ES-I3 (cell line): ENCODE measurements at regions not wholly inside any gene's neighbourhood (a gene's known extent, or its start where the extent isn't known, plus 50 kb on each side); places are given as distances from the start of the nearest gene placed in this dataset.

Experiments
- H3K36me3 ChIP-seq: 2 replicates; pipeline ENCODE4 v1.6.1; 2013; ENCODE audit warnings: mild to moderate bottlenecking, low read length, control low read depth, moderate library complexity; ENCODE audit not compliant: insufficient read depth
- H3K4me1 ChIP-seq: 2 replicates; pipeline ENCODE4 v1.6.1; 2013; ENCODE audit warnings: mild to moderate bottlenecking, control low read depth, low read length; ENCODE audit not compliant: insufficient read depth
- H3K9ac ChIP-seq: 2 replicates; pipeline ENCODE4 v1.6.1; 2013; ENCODE audit warnings: low read depth, mild to moderate bottlenecking, low read length, moderate library complexity
- H3K9me3 ChIP-seq: 2 replicates; pipeline ENCODE4 v1.6.1; 2013; ENCODE audit warnings: mild to moderate bottlenecking, low read length, moderate library complexity; ENCODE audit not compliant: control insufficient read depth, insufficient read depth

DNA sequence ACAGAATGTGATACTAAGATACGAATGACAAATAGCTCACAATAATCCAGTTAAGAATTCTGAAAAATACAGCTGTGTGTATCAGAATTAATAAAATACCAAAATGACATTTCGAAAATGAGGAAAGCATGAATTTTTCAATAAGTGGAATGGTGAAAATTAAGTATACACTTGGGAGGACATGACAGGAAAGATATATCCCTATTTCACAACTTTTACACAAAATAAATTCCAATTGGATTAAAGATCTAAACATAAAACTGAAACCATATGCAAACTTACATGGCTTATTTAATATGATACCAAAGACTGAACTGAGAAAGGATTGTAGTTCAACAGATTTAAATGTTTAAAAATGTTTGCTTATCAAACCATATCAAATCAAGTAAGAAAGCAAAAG is 510.4 kb upstream of the ADAMTS5 start:
- H3K4me1 ChIP-seq = no peaks in the 10 kb centered on the region
- H3K9ac ChIP-seq = no peak overlapping the region
- no peaks in the 10 kb centered on the region for H3K36me3 ChIP-seq
- no peaks in the 10 kb centered on the region for H3K9me3 ChIP-seq

DNA sequence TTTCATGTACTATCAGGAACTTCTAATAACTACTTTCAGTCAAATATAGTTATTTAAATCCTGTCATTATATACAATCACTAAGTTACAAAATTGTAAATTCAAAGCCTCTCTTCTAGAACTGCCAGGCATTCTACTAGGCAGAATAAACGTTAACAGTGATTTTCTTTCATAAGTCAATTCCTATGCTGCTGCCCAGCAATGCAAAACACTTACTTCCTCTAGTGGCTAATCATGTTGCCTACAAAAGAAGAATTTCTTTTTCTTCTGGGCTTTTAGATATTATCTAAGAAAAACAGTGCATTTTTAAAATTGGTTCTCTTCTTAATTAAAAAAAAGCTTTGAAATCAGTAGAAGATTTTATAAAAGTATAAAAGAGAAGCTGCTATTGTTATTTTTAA is 509.8 kb upstream of the ADAMTS5 start:
- H3K4me1 ChIP-seq = no peaks in the 10 kb centered on the region
- no peak overlapping the region for H3K9ac ChIP-seq
- no peaks in the 10 kb centered on the region for H3K9me3 ChIP-seq
- H3K36me3 ChIP-seq = no peaks in the 10 kb centered on the region

DNA sequence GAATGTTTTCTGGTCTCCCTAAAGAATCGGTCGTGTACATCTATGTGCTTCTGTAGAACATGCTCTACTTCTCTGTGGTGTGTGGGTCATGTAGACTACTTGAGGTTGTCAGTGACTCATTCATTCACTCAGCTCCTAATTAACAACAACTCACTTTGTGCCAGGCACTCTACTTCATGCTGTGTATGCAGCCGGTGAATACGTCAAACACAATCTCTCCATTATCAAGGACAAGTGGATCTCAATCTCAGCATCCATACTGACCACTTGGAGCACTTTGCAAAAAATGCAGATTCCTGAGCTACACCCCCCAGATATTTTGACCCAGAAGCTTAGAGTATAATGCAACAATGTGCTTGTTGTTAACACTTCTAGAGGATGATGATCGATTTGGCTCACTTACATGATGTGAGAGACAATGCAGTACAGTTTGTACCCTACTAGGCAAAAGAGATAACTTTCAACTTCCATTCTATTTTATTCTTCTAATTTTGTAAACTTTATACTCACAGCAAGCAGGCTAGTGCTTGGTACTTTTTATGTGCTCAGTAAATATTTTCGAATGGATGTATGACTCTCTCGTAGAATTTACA is 508.6 kb upstream of the ADAMTS5 start:
- H3K36me3 ChIP-seq = no peaks in the 10 kb centered on the region
- no peaks in the 10 kb centered on the region for H3K9me3 ChIP-seq
- no peak overlapping the region for H3K9ac ChIP-seq
- no peaks in the 10 kb centered on the region for H3K4me1 ChIP-seq

DNA sequence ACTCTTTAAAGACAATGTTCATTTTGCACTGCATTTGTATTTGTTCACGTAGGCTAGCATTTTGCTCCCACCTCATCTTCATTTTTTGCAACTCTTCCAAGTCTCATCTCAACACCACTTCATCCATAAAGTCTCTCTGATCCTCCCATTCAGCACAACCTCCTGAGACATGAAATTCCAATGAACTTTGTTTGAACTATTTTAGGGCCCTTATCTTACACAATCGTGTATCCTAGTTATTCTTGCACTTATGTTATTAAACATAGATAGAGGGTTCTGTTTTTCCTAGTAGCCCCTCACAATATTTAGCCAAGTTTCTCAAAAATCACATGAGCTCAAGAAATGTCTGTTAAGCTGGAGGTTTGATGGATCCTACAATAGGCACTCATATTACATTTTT is 500.5 kb upstream of the ADAMTS5 start:
- Histone ChIP-seq H3K4me1 (no peaks in the 10 kb centered on the region), H3K9me3 (no peaks in the 10 kb centered on the region), H3K9ac (no peak overlapping the region), H3K36me3 (no peaks in the 10 kb centered on the region)

DNA sequence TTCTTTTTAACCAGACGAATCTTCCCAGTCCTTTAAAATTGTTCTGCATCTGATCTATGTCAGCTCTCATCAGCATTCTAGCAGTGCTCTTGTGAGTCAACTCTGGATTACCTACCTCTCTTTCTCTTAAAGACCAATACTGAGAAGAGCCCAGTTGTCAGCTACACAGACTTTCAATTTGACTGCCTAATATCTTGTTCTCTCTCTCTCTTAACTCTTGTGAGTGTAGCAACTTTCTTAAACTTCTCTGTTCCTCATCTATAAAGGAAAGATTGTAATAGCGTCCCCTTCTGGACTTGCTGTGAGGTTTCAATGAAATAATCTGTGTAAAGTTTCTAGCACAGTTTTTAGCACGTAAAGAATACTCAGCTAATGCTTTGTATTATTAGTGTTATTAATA is 499.3 kb upstream of the ADAMTS5 start:
- Histone ChIP-seq H3K9ac (no peak overlapping the region), H3K36me3 (no peaks in the 10 kb centered on the region), H3K4me1 (no peaks in the 10 kb centered on the region), H3K9me3 (no peaks in the 10 kb centered on the region)

DNA sequence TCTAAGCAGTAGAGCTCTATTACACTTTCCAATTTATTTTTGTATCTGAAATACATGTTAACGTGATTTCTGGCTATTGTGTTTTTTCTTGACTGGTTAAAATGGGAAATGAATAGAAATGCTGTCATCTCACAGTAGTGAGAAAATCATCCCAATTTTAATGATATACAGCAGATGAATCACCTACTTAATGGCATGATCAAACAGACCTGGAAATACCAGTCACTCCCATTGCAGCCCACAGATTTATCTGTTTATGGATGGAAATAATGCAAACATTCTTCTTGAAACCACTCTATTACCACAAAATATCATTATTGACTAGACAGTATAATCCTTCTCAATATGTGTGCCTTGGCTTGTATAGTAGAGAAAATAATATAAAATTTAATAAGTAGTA is 497.8 kb upstream of the ADAMTS5 start:
- Histone ChIP-seq H3K9me3 (no peaks in the 10 kb centered on the region), H3K36me3 (no peaks in the 10 kb centered on the region), H3K4me1 (no peaks in the 10 kb centered on the region), H3K9ac (no peak overlapping the region)

DNA sequence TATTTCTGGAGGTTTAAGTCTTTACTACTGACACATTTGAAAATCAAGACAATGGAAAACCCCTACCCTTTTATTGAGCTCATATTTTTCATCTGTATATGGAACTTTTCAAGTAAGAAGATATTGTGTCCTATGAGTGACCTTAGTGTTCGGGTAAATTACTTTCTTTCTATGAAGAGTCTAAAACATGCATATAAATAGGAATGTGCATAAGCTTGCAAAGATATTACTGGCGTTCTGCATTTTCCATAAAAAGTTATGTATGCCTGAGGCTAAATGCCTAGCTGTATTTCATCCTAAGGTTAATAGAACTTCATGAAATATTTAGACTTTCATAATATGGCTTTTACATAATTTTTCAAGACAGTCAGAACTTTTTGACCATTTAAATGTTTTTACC is 495.8 kb upstream of the ADAMTS5 start:
- no peaks in the 10 kb centered on the region for H3K36me3 ChIP-seq
- H3K9me3 ChIP-seq = no peaks in the 10 kb centered on the region
- no peaks in the 10 kb centered on the region for H3K4me1 ChIP-seq
- H3K9ac ChIP-seq = no peak overlapping the region

DNA sequence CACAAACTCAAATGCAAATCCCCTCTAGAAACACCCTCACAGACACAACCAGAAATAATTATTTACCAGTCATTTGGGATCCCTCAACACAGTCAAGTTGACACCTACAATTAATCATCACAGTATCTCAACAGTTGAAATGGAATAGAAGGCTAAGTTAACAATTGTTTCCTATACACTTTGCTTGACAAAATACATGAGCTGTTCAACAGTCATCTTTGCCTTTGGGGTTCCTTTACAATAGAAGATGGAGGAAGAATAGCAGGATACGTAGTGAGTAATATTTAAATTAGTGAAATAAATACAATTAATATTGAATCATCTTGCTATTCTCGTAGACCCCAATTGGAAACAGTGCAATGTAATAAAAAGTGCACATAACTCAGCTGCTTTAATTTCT is 487.3 kb upstream of the ADAMTS5 start:
- Histone ChIP-seq H3K4me1 (no peaks in the 10 kb centered on the region), H3K9ac (no peak overlapping the region), H3K9me3 (no peaks in the 10 kb centered on the region), H3K36me3 (no peaks in the 10 kb centered on the region)

DNA sequence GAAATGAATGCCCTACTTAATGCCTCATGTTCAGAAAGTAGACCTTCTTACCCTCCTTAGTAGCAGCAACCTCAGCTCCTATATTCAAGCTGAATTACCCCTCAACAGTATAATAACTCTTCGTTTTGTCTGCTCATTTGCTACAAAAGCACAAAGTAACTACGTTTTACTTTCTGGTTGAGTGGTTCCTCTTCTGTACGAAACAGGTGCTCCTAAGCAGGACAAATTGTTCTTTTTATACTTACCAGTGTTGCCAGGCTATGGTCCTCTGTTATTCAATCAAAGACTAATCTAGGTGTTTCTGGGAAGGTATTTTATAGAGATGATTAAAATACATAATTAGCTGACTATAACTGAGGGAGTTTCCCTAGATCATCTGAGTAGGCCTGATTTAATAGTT is 484.2 kb upstream of the ADAMTS5 start:
- Histone ChIP-seq H3K36me3 (no peaks in the 10 kb centered on the region), H3K9me3 (no peaks in the 10 kb centered on the region), H3K4me1 (no peaks in the 10 kb centered on the region), H3K9ac (no peak overlapping the region)

DNA sequence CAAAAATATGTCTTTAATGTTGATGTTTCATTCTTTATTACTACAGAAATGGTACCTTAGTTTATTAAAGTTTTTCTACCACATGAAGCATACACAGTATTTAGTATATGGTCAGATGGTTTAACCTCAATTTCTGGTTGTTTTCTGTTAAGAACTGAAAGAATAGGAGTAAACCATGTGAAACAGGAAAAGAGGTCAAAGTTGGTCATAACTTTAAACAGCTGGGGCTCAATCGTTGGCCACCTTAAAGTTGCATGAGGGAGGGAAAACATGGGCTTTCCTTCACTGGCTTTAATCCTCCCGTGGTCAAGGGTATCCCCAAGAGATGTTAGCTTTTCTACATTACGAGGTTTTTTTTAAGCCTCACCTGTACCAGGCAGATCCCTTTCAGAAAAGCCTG is 483.3 kb upstream of the ADAMTS5 start:
- H3K9me3 ChIP-seq = no peaks in the 10 kb centered on the region

DNA sequence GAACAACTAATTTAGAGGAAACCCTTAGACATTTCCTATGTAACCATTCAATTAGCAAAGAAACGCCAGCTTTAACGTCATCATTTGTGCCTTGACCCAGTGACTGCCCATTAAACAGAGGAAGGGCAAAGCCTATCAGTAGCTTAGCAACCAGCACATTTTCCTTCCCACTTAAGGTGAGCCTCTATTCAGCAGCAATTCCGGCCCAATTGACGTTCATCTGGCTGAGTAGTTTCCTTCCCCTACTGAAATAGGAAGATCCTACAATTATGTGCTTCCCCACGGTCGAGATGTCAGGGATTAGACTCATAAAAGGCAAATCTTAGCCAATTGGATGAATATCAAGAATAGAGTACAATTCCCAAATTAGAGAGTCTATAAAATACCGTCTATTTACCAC is 482.1 kb upstream of the ADAMTS5 start:
- Histone ChIP-seq H3K4me1 (no peaks in the 10 kb centered on the region), H3K9ac (no peak overlapping the region), H3K36me3 (no peaks in the 10 kb centered on the region), H3K9me3 (no peaks in the 10 kb centered on the region)

More for the DNA sequence above, 483.3 kb upstream of the ADAMTS5 start:
- H3K4me1 ChIP-seq = no peaks in the 10 kb centered on the region
- H3K9ac ChIP-seq = no peak overlapping the region
- H3K36me3 ChIP-seq = no peaks in the 10 kb centered on the region

DNA sequence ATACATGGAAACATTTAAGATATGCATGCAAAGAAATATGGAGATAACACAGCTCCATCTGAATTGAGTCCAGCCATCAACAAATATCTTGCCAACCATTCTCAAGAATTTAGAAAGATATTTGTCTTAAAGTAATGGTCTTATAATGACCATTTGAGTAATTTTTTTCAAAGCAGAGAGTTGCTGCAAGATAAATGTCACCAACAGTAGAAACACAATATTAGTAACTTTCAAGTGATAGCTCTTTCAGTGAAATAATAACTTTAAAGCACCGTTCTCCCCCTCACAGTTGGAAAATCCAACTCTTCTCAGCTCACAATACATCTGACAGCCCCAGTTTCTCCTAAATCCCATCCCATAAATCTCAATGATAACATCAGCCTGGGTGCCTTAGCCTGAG is 481.0 kb upstream of the ADAMTS5 start:
- no peak overlapping the region for H3K9ac ChIP-seq
- H3K36me3 ChIP-seq = no peaks in the 10 kb centered on the region
- no peaks in the 10 kb centered on the region for H3K4me1 ChIP-seq
- H3K9me3 ChIP-seq = no peaks in the 10 kb centered on the region

DNA sequence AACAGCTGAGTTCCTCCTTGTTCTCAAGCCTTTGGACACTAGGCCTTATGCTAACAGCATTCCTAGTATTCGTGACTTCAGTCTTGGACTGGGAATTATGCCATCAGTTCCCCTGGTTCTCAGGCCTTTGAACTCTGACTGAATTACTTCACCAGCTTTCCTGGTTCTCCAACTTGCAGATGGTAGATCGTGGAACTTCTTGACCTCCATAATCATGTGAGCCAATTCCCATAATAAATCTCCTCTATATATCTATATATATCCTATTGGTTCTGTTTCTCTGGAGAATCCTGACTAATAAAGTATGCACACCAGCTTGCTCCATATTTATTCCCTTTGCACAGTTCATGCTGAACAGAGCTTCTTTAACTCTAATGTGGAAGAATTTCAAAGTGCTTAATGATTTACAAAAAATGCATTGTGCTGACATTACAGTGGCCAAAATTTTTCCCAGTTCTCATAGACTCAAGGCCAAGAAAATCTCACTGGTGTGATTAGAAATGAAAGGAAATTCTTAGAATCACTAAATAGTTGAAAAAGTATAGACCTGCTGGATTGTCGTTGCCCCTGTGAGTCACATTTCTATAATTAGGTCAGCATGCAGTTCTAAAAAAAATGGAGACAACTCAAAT is 462.9 kb upstream of the ADAMTS5 start:
- Histone ChIP-seq H3K9ac (no peak overlapping the region), H3K36me3 (no peaks in the 10 kb centered on the region), H3K4me1 (0 out of 2 replicates have a peak, but pooled peaks cover 4% of the 10 kb centered on the region), H3K9me3 (no peaks in the 10 kb centered on the region)

DNA sequence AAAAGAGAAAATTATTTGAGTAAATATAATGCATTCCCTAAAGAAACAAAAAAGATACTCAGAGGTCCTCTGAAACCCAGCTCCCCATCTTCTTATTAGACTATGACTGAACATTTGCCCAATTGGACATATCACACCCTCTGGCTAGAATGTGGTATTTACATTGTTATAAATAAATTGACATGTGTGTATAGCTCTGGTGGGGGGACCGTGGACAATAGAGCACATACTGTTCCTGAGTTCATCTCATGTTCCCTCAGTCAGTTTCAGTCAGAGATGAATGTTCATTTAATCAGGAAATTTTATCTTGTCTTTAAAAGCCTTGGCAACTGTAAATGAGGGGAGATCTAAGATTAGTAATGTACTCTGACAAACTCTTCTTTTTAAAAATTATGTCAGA is 459.3 kb upstream of the ADAMTS5 start:
- Histone ChIP-seq H3K4me1 (peaks cover 24% of the 10 kb centered on the region), H3K36me3 (no peaks in the 10 kb centered on the region), H3K9me3 (no peaks in the 10 kb centered on the region), H3K9ac (no peak overlapping the region)

DNA sequence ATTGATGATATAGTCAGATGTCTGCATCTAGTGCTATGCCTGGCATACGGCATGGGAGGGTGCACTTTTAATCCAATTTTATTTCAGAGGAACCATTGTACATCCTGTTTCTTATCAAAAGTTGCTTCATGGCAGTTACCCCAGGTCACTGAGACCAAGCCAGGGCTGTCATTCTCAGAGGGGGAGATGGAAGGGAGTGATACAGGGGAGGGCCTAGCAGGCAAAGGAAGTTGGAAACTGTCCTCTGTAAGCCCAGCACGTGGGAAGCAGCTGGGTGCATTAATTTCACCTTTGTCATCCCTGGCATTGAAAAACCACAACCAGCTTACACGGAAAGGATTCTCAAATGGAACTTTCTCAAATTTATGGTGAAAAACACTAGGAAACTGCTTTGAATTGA is 458.7 kb upstream of the ADAMTS5 start:
- Histone ChIP-seq H3K4me1 (peaks cover 24% of the 10 kb centered on the region), H3K9ac (no peak overlapping the region), H3K9me3 (no peaks in the 10 kb centered on the region)

More for the DNA sequence above, 458.7 kb upstream of the ADAMTS5 start:
- no peaks in the 10 kb centered on the region for H3K36me3 ChIP-seq
